ENCODE measurements at regions not wholly inside any gene's neighbourhood (a gene's known extent, or its start where the extent isn't known, plus 50 kb on each side); places are given as distances from the start of the nearest gene placed in this dataset.

DNA sequence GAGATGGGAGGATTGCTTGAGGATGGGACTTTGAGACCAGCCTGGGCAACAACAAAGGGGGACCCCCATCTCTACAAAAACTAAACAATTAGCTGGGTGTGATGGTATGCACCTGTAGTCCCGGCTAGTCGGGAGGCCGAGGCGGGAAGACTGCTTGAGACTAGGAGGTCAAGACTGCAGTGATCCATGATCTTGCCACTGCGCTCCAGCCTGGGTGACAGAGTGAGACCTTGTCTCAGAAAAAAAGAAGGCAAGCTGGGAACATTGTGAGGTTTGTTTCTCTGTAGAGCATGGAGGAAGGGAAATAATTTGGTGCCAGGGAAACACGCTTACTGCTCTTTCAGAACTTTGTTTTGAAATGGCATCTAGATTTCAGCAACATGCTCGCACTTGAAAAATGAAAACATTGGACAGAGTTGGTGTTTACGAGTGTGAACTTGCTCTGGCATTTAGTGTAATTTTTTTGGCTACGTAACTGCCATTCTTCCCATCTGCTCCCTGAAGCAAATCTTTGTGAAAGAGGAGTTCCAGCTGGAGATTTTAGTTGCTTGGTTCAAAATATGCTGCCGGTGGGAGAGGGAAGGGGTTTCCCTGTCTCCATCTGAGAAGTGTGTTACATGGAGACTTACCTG is 125.6 kb upstream of the DLX2 start:
- no peak overlapping the region for H4K91ac ChIP-seq (replicated peaks; ENCODE audit: insufficient read length, low read length)
- no peak overlapping the region for H2BK5ac ChIP-seq (ENCODE audit: low read depth, low read length)
- H3K79me1 ChIP-seq (ENCODE audit: low read depth, low read length) = no peaks in the 10 kb centered on the region
- H4K20me1 ChIP-seq (replicated peaks in 1 of 2; ENCODE audit: control insufficient read depth in 1 of 2, insufficient read depth in 2 of 2, low read length in 2 of 2) = no peaks in the 10 kb centered on the region
- no peak for FAIRE-seq
- peaks cover 0 to 2% (median 0%) of the 10 kb centered on the region in 4 experiments; a peak in 1 of 7 replicates for H3K27me3 ChIP-seq (replicated peaks in 1 of 4; ENCODE audit: control insufficient read depth in 3 of 4, extremely low read depth in 1 of 4, insufficient read depth in 3 of 4, low read length in 3 of 4)
- H3K36me3 ChIP-seq (ENCODE audit: control insufficient read depth in 2 of 4, insufficient read depth in 4 of 4, low read length in 3 of 4) = no peaks in the 10 kb centered on the region
- no peak overlapping the region for H2AK5ac ChIP-seq (ENCODE audit: low read depth, low read length)
- no peak overlapping the region for H2BK15ac ChIP-seq (ENCODE audit: low read length)
- no peak overlapping the region for H3K4ac ChIP-seq (replicated peaks; ENCODE audit: insufficient read length, low read depth, low read length)
- no peak for TF ChIP-seq RNF2 (IDR thresholded peaks at IDR 0.05; ENCODE audit: borderline replicate concordance, low read depth, low read length, missing control alignments, poor library complexity, severe bottlenecking)
- TF ChIP-seq CHD2 (IDR thresholded peaks at IDR 0.05; ENCODE audit: low read length) = no peak
- H3K79me2 ChIP-seq (ENCODE audit: control insufficient read depth in 1 of 2, insufficient read depth in 2 of 2, low read length in 2 of 2) = no peaks in the 10 kb centered on the region
- H3K4me2 ChIP-seq (ENCODE audit: insufficient read depth in 1 of 2, low read depth in 2 of 2, low read length in 2 of 2) = no peak overlapping the region
- no peak overlapping the region for H3K14ac ChIP-seq (ENCODE audit: insufficient read length)
- H3K9ac ChIP-seq (replicated peaks in 1 of 4; ENCODE audit: extremely low read depth in 1 of 4, low read depth in 3 of 4, low read length in 3 of 4) = no peak overlapping the region
- H2BK120ac ChIP-seq (replicated peaks; ENCODE audit: low read depth, low read length) = no peak overlapping the region
- no peak overlapping the region for H4K5ac ChIP-seq (ENCODE audit: insufficient read length, low read depth, low read length)
- DNase-seq (ENCODE audit: low read depth in 1 of 2, low spot score in 2 of 2) = no peak
- H3K4me3 ChIP-seq (ENCODE audit: extremely low read depth in 1 of 4, insufficient read depth in 2 of 4, low read depth in 3 of 4, low read length in 4 of 4) = no peak overlapping the region
- CTCF ChIA-PET (ENCODE audit: partially characterized antibody) = interaction anchor here (0.5 to 2.2 kb wide), 5 partner anchors 20 to 474 kb away, joined by 3 to 10 read pairs (median 3); no protein-coding TSS in a partner anchor
- H2AFZ ChIP-seq (ENCODE audit: low read length) = no peak overlapping the region
- WGBS, 2 experiments (ENCODE audit: extremely low coverage in 1 of 2, insufficient coverage in 1 of 2, insufficient read length in 1 of 2, insufficient replicate concordance in 2 of 2, low coverage in 1 of 2, low lambda C conversion rate in 2 of 2, missing lambda C conversion rate in 1 of 2) = 91% methylated on average over 10 of the region's 10 CpGs; no CpG with 5 or more reads in 1 of the 2 experiments
- H2BK20ac ChIP-seq (ENCODE audit: low read length) = no peak overlapping the region
- POLR2A ChIA-PET (ENCODE audit: partially characterized antibody) = no interaction called here
- H3K18ac ChIP-seq (ENCODE audit: extremely low read depth, low read length) = no peak overlapping the region
- H3K23ac ChIP-seq (ENCODE audit: insufficient read length) = no peak overlapping the region
- no peak overlapping the region for H3K56ac ChIP-seq (replicated peaks; ENCODE audit: insufficient read length, low read depth, low read length)
- no peaks in the 10 kb centered on the region for H3K9me3 ChIP-seq (ENCODE audit: insufficient read depth in 2 of 2, low read depth in 1 of 2, low read length in 1 of 2)
- H2BK12ac ChIP-seq (ENCODE audit: low read depth, low read length) = no peak overlapping the region
- no peak overlapping the region; the same call in 1 of the 2 replicates for H4K8ac ChIP-seq (ENCODE audit: extremely low read depth, insufficient read depth, low read length)
- no peak overlapping the region for H3K27ac ChIP-seq (ENCODE audit: low read depth, low read length)
- peaks cover 0 to 7% (median 2%) of the 10 kb centered on the region in 4 experiments; a peak in 1 of 7 replicates for H3K4me1 ChIP-seq (replicated peaks in 1 of 4; ENCODE audit: control insufficient read depth in 3 of 4, insufficient read depth in 4 of 4, low read length in 3 of 4)
- no peaks in the 10 kb centered on the region; the same call in 1 of the 2 replicates for H3K23me2 ChIP-seq (ENCODE audit: low read depth, low read length)
